IPS-18a (cell line): ENCODE measurements at regions not wholly inside any gene's neighbourhood (a gene's known extent, or its start where the extent isn't known, plus 50 kb on each side); places are given as distances from the start of the nearest gene placed in this dataset.

ENCODE experiments used
- H3K27ac ChIP-seq: one replicate; pipeline ENCODE4 v1.5.1; 2013; ENCODE audit warnings: low read length
- H3K27me3 ChIP-seq: one replicate; pipeline ENCODE4 v1.6.1; 2013; ENCODE audit warnings: mild to moderate bottlenecking, low read length; ENCODE audit not compliant: control insufficient read depth, insufficient read depth
- H3K36me3 ChIP-seq: one replicate; pipeline ENCODE4 v1.6.1; 2013; ENCODE audit warnings: low read depth, low read length; ENCODE audit not compliant: control insufficient read depth
- H3K4me1 ChIP-seq: one replicate; pipeline ENCODE4 v1.6.1; 2013; ENCODE audit warnings: low read depth, low read length; ENCODE audit not compliant: control insufficient read depth
- H3K4me3 ChIP-seq: one replicate; pipeline ENCODE4 v1.5.1; 2013; ENCODE audit warnings: low read length
- H3K9ac ChIP-seq: one replicate; pipeline ENCODE4 v1.6.1; 2013; ENCODE audit warnings: mild to moderate bottlenecking, low read length, moderate library complexity
- H3K9me3 ChIP-seq: one replicate; pipeline ENCODE4 v1.6.1; 2013; ENCODE audit warnings: low read depth, low read length; ENCODE audit not compliant: control insufficient read depth

GRCh38 chr18:66731890-66732289, 128.0 kb upstream of the CDH19 start:
- peaks cover 4% of the 10 kb centered on the region for H3K4me1 ChIP-seq
- no peaks in the 10 kb centered on the region for H3K27me3 ChIP-seq
- H3K9me3 ChIP-seq = no peaks in the 10 kb centered on the region
- H3K4me3 ChIP-seq = no peak overlapping the region
- no peak overlapping the region for H3K27ac ChIP-seq
- H3K9ac ChIP-seq = no peak overlapping the region
- no peaks in the 10 kb centered on the region for H3K36me3 ChIP-seq

- no peaks in the 10 kb centered on the region for H3K4me1 ChIP-seq
- no peak overlapping the region for H3K27ac ChIP-seq
- no peaks in the 10 kb centered on the region for H3K9me3 ChIP-seq
- H3K4me3 ChIP-seq = no peak overlapping the region
- H3K9ac ChIP-seq = no peak overlapping the region
- H3K27me3 ChIP-seq = no peaks in the 10 kb centered on the region
- H3K36me3 ChIP-seq = no peaks in the 10 kb centered on the region
Measured at GRCh38 chr18:66729442-66730239, 125.8 kb upstream of the CDH19 start.

GRCh38 chr18:66728951-66729350, 125.1 kb upstream of the CDH19 start:
- Histone ChIP-seq H3K4me3 (no peak overlapping the region), H3K9ac (no peak overlapping the region), H3K27ac (no peak overlapping the region), H3K4me1 (no peaks in the 10 kb centered on the region), H3K27me3 (no peaks in the 10 kb centered on the region), H3K36me3 (no peaks in the 10 kb centered on the region), H3K9me3 (no peaks in the 10 kb centered on the region)

GRCh38 chr18:66727991-66728390, 124.1 kb upstream of the CDH19 start:
- H3K4me3 ChIP-seq = no peak overlapping the region
- no peaks in the 10 kb centered on the region for H3K27me3 ChIP-seq
- no peaks in the 10 kb centered on the region for H3K36me3 ChIP-seq
- no peaks in the 10 kb centered on the region for H3K4me1 ChIP-seq
- H3K9ac ChIP-seq = no peak overlapping the region
- H3K27ac ChIP-seq = no peak overlapping the region
- no peaks in the 10 kb centered on the region for H3K9me3 ChIP-seq

GRCh38 chr18:66724664-66725356, 120.9 kb upstream of the CDH19 start:
- H3K27ac ChIP-seq = no peak overlapping the region
- H3K36me3 ChIP-seq = no peaks in the 10 kb centered on the region
- no peaks in the 10 kb centered on the region for H3K27me3 ChIP-seq
- no peaks in the 10 kb centered on the region for H3K4me1 ChIP-seq
- no peaks in the 10 kb centered on the region for H3K9me3 ChIP-seq
- no peak overlapping the region for H3K4me3 ChIP-seq
- H3K9ac ChIP-seq = no peak overlapping the region

- Histone ChIP-seq H3K36me3 (no peaks in the 10 kb centered on the region), H3K9ac (no peak overlapping the region), H3K9me3 (no peaks in the 10 kb centered on the region), H3K27me3 (no peaks in the 10 kb centered on the region), H3K4me3 (no peak overlapping the region), H3K4me1 (no peaks in the 10 kb centered on the region), H3K27ac (no peak overlapping the region)
Measured at GRCh38 chr18:66722671-66723070, 118.8 kb upstream of the CDH19 start.

GRCh38 chr18:66708646-66709045, 104.8 kb upstream of the CDH19 start:
- Histone ChIP-seq H3K27ac (no peak overlapping the region), H3K36me3 (no peaks in the 10 kb centered on the region), H3K9me3 (no peaks in the 10 kb centered on the region), H3K27me3 (no peaks in the 10 kb centered on the region), H3K4me1 (no peaks in the 10 kb centered on the region), H3K9ac (no peak overlapping the region), H3K4me3 (no peak overlapping the region)

GRCh38 chr18:66707473-66707872, 103.6 kb upstream of the CDH19 start:
- no peaks in the 10 kb centered on the region for H3K27me3 ChIP-seq
- no peaks in the 10 kb centered on the region for H3K36me3 ChIP-seq
- no peak overlapping the region for H3K27ac ChIP-seq
- no peaks in the 10 kb centered on the region for H3K9me3 ChIP-seq
- H3K9ac ChIP-seq = no peak overlapping the region
- no peaks in the 10 kb centered on the region for H3K4me1 ChIP-seq
- no peak overlapping the region for H3K4me3 ChIP-seq

GRCh38 chr18:66695281-66695680, 91.4 kb upstream of the CDH19 start:
- no peaks in the 10 kb centered on the region for H3K27me3 ChIP-seq
- H3K9ac ChIP-seq = no peak overlapping the region
- no peak overlapping the region for H3K27ac ChIP-seq
- peaks cover 3% of the 10 kb centered on the region for H3K9me3 ChIP-seq
- H3K36me3 ChIP-seq = no peaks in the 10 kb centered on the region
- H3K4me3 ChIP-seq = no peak overlapping the region
- no peaks in the 10 kb centered on the region for H3K4me1 ChIP-seq

GRCh38 chr18:66694852-66695251, 91.0 kb upstream of the CDH19 start:
- Histone ChIP-seq H3K36me3 (no peaks in the 10 kb centered on the region), H3K27me3 (no peaks in the 10 kb centered on the region), H3K4me1 (no peaks in the 10 kb centered on the region), H3K9ac (no peak overlapping the region), H3K4me3 (no peak overlapping the region), H3K27ac (no peak overlapping the region), H3K9me3 (peaks cover 3% of the 10 kb centered on the region)

- Histone ChIP-seq H3K36me3 (no peaks in the 10 kb centered on the region), H3K4me1 (peaks cover 8% of the 10 kb centered on the region), H3K27ac (no peak overlapping the region), H3K4me3 (no peak overlapping the region), H3K27me3 (no peaks in the 10 kb centered on the region), H3K9me3 (peaks cover 15% of the 10 kb centered on the region), H3K9ac (no peak overlapping the region)
Measured at GRCh38 chr18:66687635-66688034, 83.7 kb upstream of the CDH19 start.

GRCh38 chr18:66682855-66683322, 79.0 kb upstream of the CDH19 start:
- Histone ChIP-seq H3K27me3 (no peaks in the 10 kb centered on the region), H3K27ac (no peak overlapping the region), H3K9ac (no peak overlapping the region), H3K36me3 (no peaks in the 10 kb centered on the region), H3K4me3 (no peak overlapping the region), H3K9me3 (peaks cover 14% of the 10 kb centered on the region), H3K4me1 (peaks cover 12% of the 10 kb centered on the region)
